OCI-LY7 (cell line): ENCODE measurements at regions not wholly inside any gene's neighbourhood (a gene's known extent, or its start where the extent isn't known, plus 50 kb on each side); places are given as distances from the start of the nearest gene placed in this dataset.

ENCODE experiments used
- BruUV-seq: library from RNA; stranded (reverse); fragments of 400-500 nt; replicated peaks from 2 replicates; lab custom pipeline; 2021; lab: Mats Ljungman, UMichigan
- CTCF ChIA-PET: fragments of 300-600 bp; sonication (Branson Sonifier 250); formaldehyde crosslinking; loops from one replicate; lab custom pipeline; 2022; ENCODE audit warnings: antibody characterized with exemption; ENCODE audit not compliant: unreplicated experiment; lab: Charles Lee
- POLR2A ChIA-PET: fragments of 300-600 bp; sonication (Branson Sonifier 250); formaldehyde crosslinking; loops from one replicate; lab custom pipeline; 2022; ENCODE audit warnings: antibody characterized with exemption; lab: Charles Lee
- DNase-seq: peaks from one replicate; pipeline ENCODE4 v3.0.0-alpha.2; 2015; ENCODE audit warnings: low spot score
- H2AFZ ChIP-seq: fragments of 200-600 bp; sonication (generic), shearing (Covaris generic); 2 replicates; pipeline ENCODE4 v1.6.1; 2014; ENCODE audit warnings: mild to moderate bottlenecking, antibody characterized with exemption, low read length, moderate library complexity
- H3K27ac ChIP-seq: fragments of 200-600 bp; sonication (generic); 2 replicates; pipeline ENCODE4 v1.5.1; 2014; ENCODE audit warnings: mixed run types, low read depth, mild to moderate bottlenecking, moderate library complexity, low read length, inconsistent platforms; ENCODE audit not compliant: poor library complexity, severe bottlenecking
- H3K36me3 ChIP-seq: fragments of 200-600 bp; sonication (generic); 2 replicates; pipeline ENCODE4 v1.6.1; 2014; ENCODE audit warnings: mild to moderate bottlenecking, antibody characterized with exemption, low read length, moderate library complexity, mixed read lengths; ENCODE audit not compliant: insufficient read depth
- H3K4me1 ChIP-seq: fragments of 200-600 bp; sonication (generic); 2 replicates; pipeline ENCODE4 v1.5.1; 2014; ENCODE audit warnings: mild to moderate bottlenecking, low read length; ENCODE audit not compliant: insufficient read depth, poor library complexity, severe bottlenecking
- H3K4me2 ChIP-seq: fragments of 200-600 bp; sonication (generic); 2 replicates; pipeline ENCODE4 v1.6.1; 2014; ENCODE audit warnings: mild to moderate bottlenecking, low read length
- H3K4me3 ChIP-seq: fragments of 200-600 bp; sonication (generic); 2 replicates; pipeline ENCODE4 v1.5.1; 2014; ENCODE audit warnings: mild to moderate bottlenecking, low read depth, low read length; ENCODE audit not compliant: poor library complexity, severe bottlenecking
- H3K79me2 ChIP-seq: fragments of 200-600 bp; sonication (generic); 2 replicates; pipeline ENCODE4 v1.6.1; 2016; ENCODE audit warnings: low read depth, mild to moderate bottlenecking, low read length, moderate library complexity, mixed read lengths; ENCODE audit not compliant: insufficient read depth
- H3K9me2 ChIP-seq: fragments of 200-600 bp; sonication (generic); 2 replicates; pipeline ENCODE4 v1.6.1; 2016; ENCODE audit warnings: mild to moderate bottlenecking, low read length, mixed read lengths; ENCODE audit not compliant: insufficient read depth
- H3K9me3 ChIP-seq: fragments of 200-600 bp; sonication (generic); 2 replicates; pipeline ENCODE4 v1.6.1; 2014; ENCODE audit warnings: mild to moderate bottlenecking, mixed run types, low read length, mixed read lengths
- H4K20me1 ChIP-seq: fragments of 200-600 bp; sonication (generic); 2 replicates; pipeline ENCODE4 v1.6.1; 2014; ENCODE audit warnings: mild to moderate bottlenecking, antibody characterized with exemption, low read length, moderate library complexity, mixed read lengths; ENCODE audit not compliant: insufficient read depth
- EZH2phosphoT487 ChIP-seq: fragments of 200-600 bp; sonication (generic); IDR thresholded peaks from 2 replicates; pipeline ENCODE4 v1.6.1; 2018; ENCODE audit warnings: low read depth, borderline replicate concordance, mild to moderate bottlenecking, mixed run types, antibody characterized with exemption, low read length, moderate library complexity, mixed read lengths
- intact Hi-C: fragments of 100-400 bp; cut with micrococcal nuclease; formaldehyde crosslinking; loops from one replicate; pipeline ENCODE4 v1.10.0; 2022; ENCODE audit not compliant: unreplicated experiment
- TF ChIP-seq, protein P1 (sequence below): fragments of 200-600 bp; sonication (generic); conservative IDR thresholded peaks from 2 replicates; pipeline ENCODE4 v1.5.1; 2014; ENCODE audit warnings: mild to moderate bottlenecking, antibody characterized with exemption, low read length, moderate library complexity, mixed read lengths

DNA sequence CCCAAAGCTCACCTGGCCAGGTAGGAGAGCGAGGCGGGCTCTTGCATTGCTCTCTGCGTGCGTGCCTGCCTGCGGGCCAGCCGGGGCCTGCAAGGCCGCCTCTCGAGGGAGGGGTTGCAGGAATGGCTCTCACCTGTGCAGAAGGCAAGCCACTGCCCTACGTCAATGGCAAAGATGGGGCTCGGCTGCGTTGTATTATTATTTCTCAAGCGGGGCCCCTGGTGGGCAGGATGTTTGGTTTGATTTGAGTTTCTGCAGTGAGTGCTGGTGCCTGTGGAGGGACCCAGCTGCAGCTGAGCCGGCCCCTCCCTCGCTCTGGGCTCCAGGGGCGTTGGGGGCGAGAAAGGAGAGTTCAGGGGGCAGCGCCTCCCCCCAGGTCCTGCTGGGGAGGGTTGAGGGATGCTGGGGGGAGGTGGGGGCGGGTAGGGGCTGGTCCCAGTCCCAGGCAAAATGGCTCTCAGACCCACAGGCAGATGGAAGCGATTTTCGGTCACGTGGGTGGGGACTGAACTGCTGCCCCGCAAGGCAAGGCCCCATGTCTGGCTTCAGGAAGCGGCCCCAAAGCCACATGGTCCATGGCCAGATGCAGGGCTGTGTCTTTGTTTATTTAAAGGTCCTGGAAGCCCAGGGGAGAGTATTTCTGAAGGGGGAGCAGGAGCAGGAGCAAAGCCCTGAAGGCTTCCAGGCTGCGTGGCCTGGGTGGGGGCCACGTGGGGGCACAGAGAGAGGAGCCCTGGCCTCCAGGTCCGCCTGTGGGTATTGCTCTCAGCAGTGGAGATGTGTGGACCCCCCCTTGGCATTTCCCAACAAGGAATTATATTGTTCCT is 338.8 kb downstream of the SEC14L1 start:
- DNase-seq: peak; percentile 65
- intact Hi-C loops: loop anchor here (2.0 to 10.0 kb wide), 3 partner anchors 15 to 395 kb away; no protein-coding TSS in a partner anchor

GRCh38 chr17:77480199-77480508 is 339.4 kb downstream of the SEC14L1 start:
- CTCF ChIA-PET: no interaction called here
- TF ChIP-seq, protein P1, sequence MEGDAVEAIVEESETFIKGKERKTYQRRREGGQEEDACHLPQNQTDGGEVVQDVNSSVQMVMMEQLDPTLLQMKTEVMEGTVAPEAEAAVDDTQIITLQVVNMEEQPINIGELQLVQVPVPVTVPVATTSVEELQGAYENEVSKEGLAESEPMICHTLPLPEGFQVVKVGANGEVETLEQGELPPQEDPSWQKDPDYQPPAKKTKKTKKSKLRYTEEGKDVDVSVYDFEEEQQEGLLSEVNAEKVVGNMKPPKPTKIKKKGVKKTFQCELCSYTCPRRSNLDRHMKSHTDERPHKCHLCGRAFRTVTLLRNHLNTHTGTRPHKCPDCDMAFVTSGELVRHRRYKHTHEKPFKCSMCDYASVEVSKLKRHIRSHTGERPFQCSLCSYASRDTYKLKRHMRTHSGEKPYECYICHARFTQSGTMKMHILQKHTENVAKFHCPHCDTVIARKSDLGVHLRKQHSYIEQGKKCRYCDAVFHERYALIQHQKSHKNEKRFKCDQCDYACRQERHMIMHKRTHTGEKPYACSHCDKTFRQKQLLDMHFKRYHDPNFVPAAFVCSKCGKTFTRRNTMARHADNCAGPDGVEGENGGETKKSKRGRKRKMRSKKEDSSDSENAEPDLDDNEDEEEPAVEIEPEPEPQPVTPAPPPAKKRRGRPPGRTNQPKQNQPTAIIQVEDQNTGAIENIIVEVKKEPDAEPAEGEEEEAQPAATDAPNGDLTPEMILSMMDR: no peak
- TF ChIP-seq EZH2phosphoT487: no peak
- BruUV-seq: no TSS peak
- H3K4me3 ChIP-seq: no peak overlapping the region
- intact Hi-C loops: no loop called here
- H3K36me3 ChIP-seq: peaks cover 88% of the 10 kb centered on the region
- peaks cover 52% of the 10 kb centered on the region for H3K4me1 ChIP-seq
- no peak overlapping the region for H2AFZ ChIP-seq
- no peak for DNase-seq
- H4K20me1 ChIP-seq: no peaks in the 10 kb centered on the region
- peaks cover 4% of the 10 kb centered on the region; the same call in 1 of the 2 replicates for H3K9me3 ChIP-seq
- peaks cover 88% of the 10 kb centered on the region for H3K79me2 ChIP-seq
- H3K4me2 ChIP-seq: 0 out of 2 replicates have a peak overlapping the region, but pooled peaks have one; percentile 53
- POLR2A ChIA-PET: no interaction called here
- no peaks in the 10 kb centered on the region for H3K9me2 ChIP-seq
- peak overlapping the region; percentile 57 for H3K27ac ChIP-seq

More for the DNA sequence above, 338.8 kb downstream of the SEC14L1 start:
- Histone ChIP-seq H3K27ac (peak overlapping the region; percentile 57), H3K9me2 (no peaks in the 10 kb centered on the region), H2AFZ (no peak overlapping the region), H3K4me3 (peak overlapping the region; percentile 9), H3K79me2 (peaks cover 88% of the 10 kb centered on the region), H3K4me1 (peaks cover 57% of the 10 kb centered on the region), H4K20me1 (no peaks in the 10 kb centered on the region), H3K4me2 (peak overlapping the region; percentile 53), H3K9me3 (peaks cover 4% of the 10 kb centered on the region; the same call in 1 of the 2 replicates), H3K36me3 (peaks cover 86% of the 10 kb centered on the region)
- no peak for TF ChIP-seq EZH2phosphoT487
- TF ChIP-seq, protein P1: peak; percentile 37
- POLR2A ChIA-PET: interaction anchor here (2.5 kb wide), 1 partner anchor 17 kb away, joined by 10 read pairs; no protein-coding TSS in a partner anchor
- CTCF ChIA-PET: no interaction called here
- no TSS peak for BruUV-seq
